Glomerular visceral epithelial cell (primary cell): ENCODE measurements at regions not wholly inside any gene's neighbourhood (a gene's known extent, or its start where the extent isn't known, plus 50 kb on each side); places are given as distances from the start of the nearest gene placed in this dataset.

Experiments used
- DNase-seq: peaks from one replicate; pipeline ENCODE4 v3.0.0-alpha.2; 2016; ENCODE audit errors: extremely low spot score

- DNase-seq: no peak
These were observed 178.0 kb downstream of the PRDM2 start for GRCh38 chr1:13878021-13878420.

- no peak for DNase-seq
These were observed 178.5 kb downstream of the PRDM2 start for GRCh38 chr1:13878451-13878850.

DNA sequence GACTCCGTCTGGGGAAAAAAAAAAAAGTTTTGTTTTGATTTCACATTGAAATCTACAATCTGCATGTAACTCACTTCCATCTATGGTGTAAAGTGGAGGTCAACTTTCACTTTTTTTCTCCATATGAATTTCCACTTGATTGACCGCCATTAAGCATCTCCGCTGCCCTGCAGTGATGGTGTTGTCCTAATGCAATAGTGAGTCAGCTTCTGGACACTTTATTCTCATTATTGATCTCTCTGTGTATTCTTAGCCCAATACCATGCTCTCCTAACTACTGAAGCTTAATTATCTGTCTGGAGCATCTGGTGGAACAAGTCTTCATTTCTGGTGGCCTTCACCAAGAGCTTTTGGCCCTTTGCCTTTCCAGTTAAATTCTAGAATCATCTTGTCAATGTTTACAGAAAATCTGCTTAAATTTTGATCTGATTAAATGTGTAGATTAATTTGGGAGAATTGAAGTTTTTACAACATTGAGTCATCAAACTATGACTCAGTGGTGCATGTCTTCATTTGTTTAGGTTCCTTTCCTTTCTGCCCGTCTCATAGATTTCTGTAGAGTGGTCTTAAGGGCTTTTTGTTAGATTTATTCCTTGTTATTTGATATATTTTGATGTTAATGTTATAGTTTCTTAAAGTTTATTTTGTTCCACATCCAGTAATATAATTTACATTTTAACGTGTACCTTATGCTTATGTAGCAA, 181.5 kb downstream of the PRDM2 start:
- DNase-seq: no peak

- DNase-seq: no peak
These were observed 188.5 kb downstream of the PRDM2 start for GRCh38 chr1:13888351-13888986.

DNA sequence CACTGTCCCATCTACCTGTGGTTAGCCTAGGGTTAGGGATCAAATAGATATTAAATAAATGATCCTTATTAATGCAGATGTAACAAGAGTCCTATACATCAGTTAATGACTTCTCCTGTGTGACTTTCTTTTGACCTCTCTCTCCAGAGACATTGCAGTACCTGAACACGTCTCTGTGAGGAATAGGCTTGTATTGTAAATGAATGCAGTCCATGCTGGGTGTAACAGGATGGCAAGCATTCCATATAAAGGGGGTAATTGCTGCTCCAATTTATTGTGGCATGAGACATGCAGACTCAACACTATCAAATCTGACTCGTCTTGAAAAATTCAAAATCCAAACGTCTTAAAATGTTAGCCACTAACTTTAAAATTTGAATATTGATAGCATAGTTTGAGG, 189.5 kb downstream of the PRDM2 start:
- no peak for DNase-seq

- no peak for DNase-seq
These were observed 190.8 kb downstream of the PRDM2 start for GRCh38 chr1:13890766-13891165.

DNA sequence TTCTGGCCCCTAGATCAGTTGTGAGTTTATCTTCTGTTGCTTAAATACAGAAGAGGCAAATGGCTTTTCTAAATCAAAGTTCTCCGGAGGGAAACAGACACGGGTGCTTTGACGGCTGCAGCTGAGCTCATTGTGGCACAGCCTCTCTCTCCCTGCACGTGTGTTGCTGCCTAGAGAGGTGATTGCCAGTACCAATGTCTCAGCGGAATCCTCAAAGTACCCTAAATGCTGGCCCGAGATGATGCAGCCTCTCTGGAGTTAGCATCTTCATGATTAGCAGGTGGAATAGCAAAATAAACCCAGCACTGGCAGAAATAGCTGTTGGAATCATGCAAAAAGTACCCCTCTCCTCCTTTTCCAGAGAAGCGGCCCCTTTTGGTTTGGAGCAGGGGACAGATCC, 192.2 kb downstream of the PRDM2 start:
- DNase-seq: no peak

DNA sequence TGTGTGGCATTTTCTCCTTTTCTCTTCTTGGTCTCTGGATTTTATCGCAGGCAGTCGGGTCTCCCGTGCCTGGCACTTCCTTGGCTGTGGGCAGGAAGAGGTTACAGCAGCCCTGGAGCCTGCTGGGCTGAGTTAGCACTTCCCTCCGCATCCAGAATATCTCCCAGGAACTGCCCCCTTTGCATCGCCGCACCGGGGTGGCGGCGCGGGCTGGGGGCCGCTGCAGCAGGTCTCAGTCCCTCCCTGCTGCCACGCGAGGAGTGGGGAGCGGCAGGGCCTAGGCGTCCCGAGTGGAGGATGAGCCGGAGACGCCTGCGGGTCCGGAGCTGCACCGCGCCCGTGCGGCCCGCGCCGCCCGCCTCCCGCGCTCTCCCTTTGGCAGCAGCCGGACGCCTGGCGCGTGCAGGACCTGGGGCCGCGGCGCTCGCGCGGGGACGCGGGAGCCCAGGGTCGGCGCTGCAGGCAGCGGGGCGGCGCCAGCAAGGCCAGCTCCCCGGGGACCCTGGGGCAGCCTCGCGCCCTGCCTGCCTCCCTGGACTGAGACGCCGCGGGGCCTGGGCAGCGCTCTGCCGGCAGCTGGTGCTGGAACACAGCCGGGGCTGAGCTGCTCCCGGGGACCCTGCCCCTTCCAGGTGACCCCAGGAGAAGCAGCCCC, 192.8 kb downstream of the PRDM2 start:
- DNase-seq: no peak

GRCh38 chr1:13893409-13893821, 193.4 kb downstream of the PRDM2 start:
- no peak for DNase-seq

DNA sequence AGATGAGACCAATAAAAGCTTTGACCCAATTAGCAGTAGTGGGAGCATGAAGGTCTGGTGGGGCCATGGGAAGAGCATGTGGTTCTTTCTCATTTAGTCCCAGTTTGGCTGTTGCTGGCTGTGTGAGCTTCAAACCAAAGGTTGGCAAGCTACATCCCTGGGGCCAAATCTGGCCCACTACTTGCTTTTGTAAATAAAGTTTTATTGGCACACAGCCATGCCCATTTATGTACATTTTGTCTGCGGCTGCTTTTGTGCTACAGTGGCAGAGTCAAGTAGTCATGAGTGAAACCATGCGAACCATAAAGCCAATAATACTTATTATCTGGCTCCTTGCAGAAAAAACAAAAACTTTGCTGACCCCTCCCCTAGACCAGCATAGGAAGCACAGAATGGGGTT, 196.9 kb downstream of the PRDM2 start:
- no peak for DNase-seq

DNA sequence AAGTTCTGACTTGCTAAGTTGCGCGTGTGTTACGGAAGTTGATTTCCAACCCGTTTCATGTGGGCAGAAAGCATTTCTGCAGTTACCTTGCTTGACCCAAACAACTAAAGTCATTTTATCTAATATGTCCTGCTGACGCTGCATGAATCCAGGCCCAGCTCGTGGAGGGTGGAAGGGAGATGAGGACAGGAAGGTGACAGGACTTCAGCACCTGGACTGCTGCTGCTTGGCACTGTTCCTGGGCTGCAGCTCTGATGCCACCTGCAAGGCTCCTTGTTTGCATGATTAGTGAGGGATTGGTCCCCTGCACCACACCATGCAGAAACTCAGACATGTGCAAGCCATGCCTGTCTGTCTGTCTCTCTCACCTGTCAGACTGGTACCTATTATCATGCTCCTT, 198.4 kb downstream of the PRDM2 start:
- no peak for DNase-seq

GRCh38 chr1:13899856-13900255, 199.9 kb downstream of the PRDM2 start:
- DNase-seq: no peak

GRCh38 chr1:13900583-13900982, 200.6 kb downstream of the PRDM2 start:
- no peak for DNase-seq

- no peak for DNase-seq
These were observed 201.1 kb downstream of the PRDM2 start for GRCh38 chr1:13901039-13901438.

DNA sequence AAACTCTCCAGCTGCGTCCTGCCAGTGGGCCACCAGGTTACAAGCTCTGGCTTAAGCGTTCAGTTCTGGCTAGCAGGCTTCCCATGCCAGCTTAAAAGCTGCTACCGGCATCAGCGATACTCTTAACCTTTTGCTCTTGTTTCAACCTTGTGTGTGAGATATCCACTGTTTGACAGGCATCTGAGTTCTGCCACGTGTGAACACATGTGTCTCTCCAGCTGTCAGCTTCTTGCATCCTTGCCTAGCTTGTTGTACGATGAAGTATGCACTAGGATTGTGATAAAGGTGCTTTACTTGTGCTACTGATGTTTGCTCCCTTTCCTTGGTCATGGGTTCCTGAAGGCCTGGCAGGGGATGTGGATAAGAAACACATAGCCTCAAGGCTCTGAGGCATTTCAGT, 201.6 kb downstream of the PRDM2 start:
- DNase-seq: no peak

DNA sequence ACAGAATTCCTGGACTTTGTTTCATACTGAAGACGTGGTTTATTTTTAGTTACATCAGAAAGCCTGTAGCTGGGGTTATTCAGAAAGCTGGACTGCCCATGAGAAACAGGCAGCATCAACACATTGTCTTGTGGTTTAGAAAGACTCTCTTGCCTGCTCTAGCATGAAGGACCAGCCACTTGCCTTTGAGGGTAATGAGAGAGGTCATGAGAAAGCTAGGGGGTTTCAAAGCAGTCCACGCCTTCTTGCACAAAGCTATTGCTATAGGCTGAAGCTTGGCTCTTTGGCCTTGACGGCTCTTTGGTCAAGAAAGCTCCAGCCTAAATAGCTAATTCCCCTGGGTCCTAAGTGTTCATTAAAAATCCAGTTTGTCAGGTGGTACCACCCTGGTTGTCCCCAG, 208.1 kb downstream of the PRDM2 start:
- no peak for DNase-seq

DNA sequence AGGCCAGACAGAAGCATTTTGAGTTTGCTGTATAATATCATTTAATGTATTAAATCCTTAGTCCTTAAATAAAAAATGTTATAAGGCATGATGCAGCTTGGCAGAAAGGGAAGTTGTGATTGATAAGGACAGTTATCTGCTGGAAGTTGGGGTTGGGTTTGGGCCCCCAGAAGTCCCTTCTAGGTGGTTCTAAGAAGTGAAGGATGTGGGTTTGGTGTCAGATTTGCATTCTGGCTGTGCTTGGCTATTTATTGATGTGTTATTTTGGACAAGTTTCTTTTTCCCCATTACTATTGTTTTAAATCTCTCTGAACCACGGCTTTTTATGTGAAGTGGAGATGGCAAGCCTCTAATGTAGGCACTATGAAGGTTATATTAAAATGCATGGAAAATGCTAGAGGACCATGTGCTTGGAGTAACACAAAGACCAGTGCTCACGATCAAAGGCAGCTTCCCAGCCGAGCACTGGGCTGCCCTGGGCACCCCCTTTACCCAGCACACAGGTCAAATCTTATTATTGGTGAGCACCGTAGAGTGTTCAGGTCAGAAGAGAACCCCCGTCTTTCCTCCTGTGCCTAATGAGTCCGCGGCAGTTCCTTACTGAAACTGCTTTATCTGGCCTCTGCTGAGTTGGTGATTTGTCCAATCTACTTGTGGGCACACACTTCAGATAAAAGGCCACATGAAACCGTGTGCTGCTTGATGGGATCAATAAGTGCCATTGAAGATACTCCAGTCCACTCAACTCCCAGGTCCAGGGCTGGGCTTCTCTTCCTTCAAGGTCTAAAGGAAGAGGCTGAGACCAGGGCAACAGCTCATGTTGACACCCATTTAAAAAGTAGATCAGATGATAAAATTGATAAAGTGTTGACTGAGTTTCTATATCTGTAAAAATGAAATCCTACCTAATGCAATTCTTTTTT, 212.0 kb downstream of the PRDM2 start:
- no peak for DNase-seq

DNA sequence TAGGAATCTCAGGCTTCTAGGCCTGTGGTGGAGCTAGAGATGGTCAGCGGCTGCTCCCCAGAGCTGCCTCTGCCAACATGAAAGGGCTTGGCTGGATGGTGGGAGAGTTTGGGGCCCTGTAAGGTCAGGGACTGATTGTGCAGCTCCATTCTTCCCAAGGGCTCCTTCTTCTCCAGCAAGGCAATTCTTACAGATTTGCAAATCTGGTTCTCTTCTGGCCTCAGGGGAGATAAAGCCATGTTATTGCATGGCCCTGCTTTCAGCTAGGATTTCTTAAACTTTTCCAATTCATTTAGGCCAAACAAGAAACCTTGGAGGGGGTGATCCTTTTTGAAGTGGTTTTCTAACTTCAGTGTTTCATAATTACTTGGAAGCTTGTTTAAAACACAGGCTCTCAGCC, 213.4 kb downstream of the PRDM2 start:
- DNase-seq: no peak

- DNase-seq: no peak
These were observed 216.5 kb downstream of the PRDM2 start for GRCh38 chr1:13916530-13916929.

DNA sequence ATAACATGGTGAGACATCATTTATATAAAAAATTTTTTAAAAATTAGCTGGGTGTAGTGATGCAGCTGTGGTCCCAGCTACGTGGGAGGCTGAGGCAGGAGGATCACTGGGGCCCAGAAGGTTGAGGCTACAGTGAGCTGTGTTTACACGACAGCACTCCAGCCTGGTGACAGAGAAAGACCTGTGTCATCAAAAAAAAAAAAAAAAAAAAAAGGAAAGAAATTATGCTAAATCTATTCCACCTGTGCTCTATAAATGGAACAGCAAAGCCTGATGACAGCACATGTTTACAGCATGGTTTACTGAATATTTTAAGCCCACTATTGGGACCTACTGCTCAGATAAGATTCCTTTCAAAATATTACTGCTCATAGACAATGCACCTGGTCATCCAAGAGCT, 217.6 kb downstream of the PRDM2 start:
- DNase-seq: no peak

DNA sequence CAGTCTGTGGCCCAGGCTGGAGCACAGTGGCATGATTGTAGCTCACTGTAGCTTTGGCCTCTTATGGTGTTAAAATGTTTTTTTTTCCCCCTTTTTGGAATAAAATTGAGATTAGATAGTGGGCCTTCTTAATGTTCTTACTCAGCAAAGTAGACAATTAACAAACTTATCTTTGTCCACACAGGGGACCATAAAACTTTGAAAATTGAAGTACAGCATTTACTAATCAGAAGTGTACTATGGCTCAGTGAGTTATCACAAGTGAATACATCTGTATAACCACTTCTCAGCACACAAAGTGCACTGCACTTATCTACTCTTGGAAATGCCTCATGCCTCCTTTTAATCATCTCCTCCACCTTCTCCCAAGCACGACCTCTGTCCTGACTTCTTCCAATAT, 218.9 kb downstream of the PRDM2 start:
- DNase-seq: no peak

GRCh38 chr1:13921190-13921589, 221.2 kb downstream of the PRDM2 start:
- no peak for DNase-seq
